ENCODE measurements at regions not wholly inside any gene's neighbourhood (a gene's known extent, or its start where the extent isn't known, plus 50 kb on each side); places are given as distances from the start of the nearest gene placed in this dataset.

- TF ChIP-seq, protein P1, sequence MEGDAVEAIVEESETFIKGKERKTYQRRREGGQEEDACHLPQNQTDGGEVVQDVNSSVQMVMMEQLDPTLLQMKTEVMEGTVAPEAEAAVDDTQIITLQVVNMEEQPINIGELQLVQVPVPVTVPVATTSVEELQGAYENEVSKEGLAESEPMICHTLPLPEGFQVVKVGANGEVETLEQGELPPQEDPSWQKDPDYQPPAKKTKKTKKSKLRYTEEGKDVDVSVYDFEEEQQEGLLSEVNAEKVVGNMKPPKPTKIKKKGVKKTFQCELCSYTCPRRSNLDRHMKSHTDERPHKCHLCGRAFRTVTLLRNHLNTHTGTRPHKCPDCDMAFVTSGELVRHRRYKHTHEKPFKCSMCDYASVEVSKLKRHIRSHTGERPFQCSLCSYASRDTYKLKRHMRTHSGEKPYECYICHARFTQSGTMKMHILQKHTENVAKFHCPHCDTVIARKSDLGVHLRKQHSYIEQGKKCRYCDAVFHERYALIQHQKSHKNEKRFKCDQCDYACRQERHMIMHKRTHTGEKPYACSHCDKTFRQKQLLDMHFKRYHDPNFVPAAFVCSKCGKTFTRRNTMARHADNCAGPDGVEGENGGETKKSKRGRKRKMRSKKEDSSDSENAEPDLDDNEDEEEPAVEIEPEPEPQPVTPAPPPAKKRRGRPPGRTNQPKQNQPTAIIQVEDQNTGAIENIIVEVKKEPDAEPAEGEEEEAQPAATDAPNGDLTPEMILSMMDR (IDR thresholded peaks at IDR 0.05; ENCODE audit: borderline replicate concordance, extremely low read depth, insufficient read depth): no peak
- intact Hi-C loops (cut with DNase I): no loop called here
- H3K4me3 ChIP-seq (ENCODE audit: low read length in 3 of 3): peak overlapping the region in 1 of 3 donors; percentile 26
- FAIRE-seq (no peak), DNase-seq (peak in 4 of 5 donors; percentile 37 to 55 (median 48))
- no peak overlapping the region for H3K9ac ChIP-seq (ENCODE audit: low read length in 3 of 3)
- H3K27me3 ChIP-seq (ENCODE audit: control insufficient read depth, insufficient read depth, low read length): no peaks in the 10 kb centered on the region
- H3K27ac ChIP-seq (ENCODE audit: low read depth in 2 of 2, low read length in 2 of 2): no peak overlapping the region
- H3K9me3 ChIP-seq (ENCODE audit: control insufficient read depth in 2 of 3, insufficient read depth in 1 of 3, low read length in 3 of 3): no peaks in the 10 kb centered on the region
- H3K36me3 ChIP-seq (ENCODE audit: control insufficient read depth in 2 of 3, insufficient read depth in 3 of 3, low read length in 3 of 3): no peaks in the 10 kb centered on the region
- H3K4me1 ChIP-seq (ENCODE audit: control insufficient read depth in 2 of 3, insufficient read depth in 2 of 3, low read depth in 1 of 3, low read length in 3 of 3): peaks cover 2 to 14% (median 5%) of the 10 kb centered on the region in 3 donors
Measured at GRCh38 chr2:226423498-226423960, 376.1 kb downstream of the IRS1 start.

DNA sequence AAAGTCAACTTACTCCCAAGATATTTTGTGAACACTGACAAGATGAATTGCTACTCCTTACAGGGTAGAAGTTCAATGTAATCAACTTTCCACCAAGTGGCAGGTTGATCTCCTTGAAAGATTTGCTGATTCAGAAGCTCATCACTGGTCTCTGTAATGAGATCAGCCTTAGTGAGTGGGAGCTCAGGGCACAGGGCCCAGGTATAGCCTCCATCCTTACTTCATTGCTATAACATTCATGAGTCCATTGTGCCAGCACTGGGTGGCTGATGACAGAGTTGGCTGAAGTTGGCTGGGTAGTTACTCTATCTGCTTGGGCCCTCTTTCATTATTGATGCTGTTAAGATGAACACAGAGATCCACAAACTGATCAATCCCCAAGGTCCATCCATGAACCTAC lies 379.0 kb downstream of the IRS1 start:
- no peaks in the 10 kb centered on the region for H3K9me3 ChIP-seq (ENCODE audit: control insufficient read depth in 2 of 3, insufficient read depth in 1 of 3, low read length in 3 of 3)
- peaks cover 0 to 14% (median 5%) of the 10 kb centered on the region in 3 donors for H3K4me1 ChIP-seq (ENCODE audit: control insufficient read depth in 2 of 3, insufficient read depth in 2 of 3, low read depth in 1 of 3, low read length in 3 of 3)
- H3K27ac ChIP-seq (ENCODE audit: low read depth in 2 of 2, low read length in 2 of 2): no peak overlapping the region
- intact Hi-C loops (cut with DNase I): no loop called here
- no peak overlapping the region for H3K9ac ChIP-seq (ENCODE audit: low read length in 3 of 3)
- H3K27me3 ChIP-seq (ENCODE audit: control insufficient read depth, insufficient read depth, low read length): no peaks in the 10 kb centered on the region
- no peak for FAIRE-seq
- no peak overlapping the region for H3K4me3 ChIP-seq (ENCODE audit: low read length in 3 of 3)
- no peaks in the 10 kb centered on the region for H3K36me3 ChIP-seq (ENCODE audit: control insufficient read depth in 2 of 3, insufficient read depth in 3 of 3, low read length in 3 of 3)
- peak in 1 of 5 donors; percentile 28 for DNase-seq
- TF ChIP-seq, protein P1 (IDR thresholded peaks at IDR 0.05; ENCODE audit: borderline replicate concordance, extremely low read depth, insufficient read depth): no peak

GRCh38 chr2:226418521-226418920 lies 381.1 kb downstream of the IRS1 start:
- no peak for FAIRE-seq
- TF ChIP-seq, protein P1 (IDR thresholded peaks at IDR 0.05; ENCODE audit: borderline replicate concordance, extremely low read depth, insufficient read depth): no peak

GRCh38 chr2:226414335-226414734 lies 385.3 kb downstream of the IRS1 start:
- H3K9ac ChIP-seq (ENCODE audit: low read length in 3 of 3): no peak overlapping the region
- no peaks in the 10 kb centered on the region for H3K4me1 ChIP-seq (ENCODE audit: control insufficient read depth in 2 of 3, insufficient read depth in 2 of 3, low read depth in 1 of 3, low read length in 3 of 3)
- intact Hi-C loops (cut with DNase I): no loop called here
- H3K9me3 ChIP-seq (ENCODE audit: control insufficient read depth in 2 of 3, insufficient read depth in 1 of 3, low read length in 3 of 3): no peaks in the 10 kb centered on the region
- TF ChIP-seq, protein P1 (IDR thresholded peaks at IDR 0.05; ENCODE audit: borderline replicate concordance, extremely low read depth, insufficient read depth): no peak
- H3K36me3 ChIP-seq (ENCODE audit: control insufficient read depth in 2 of 3, insufficient read depth in 3 of 3, low read length in 3 of 3): no peaks in the 10 kb centered on the region
- no peak overlapping the region for H3K4me3 ChIP-seq (ENCODE audit: low read length in 3 of 3)
- FAIRE-seq (no peak), DNase-seq (peak in 1 of 5 donors; percentile 41)
- H3K27me3 ChIP-seq (ENCODE audit: control insufficient read depth, insufficient read depth, low read length): no peaks in the 10 kb centered on the region
- H3K27ac ChIP-seq (ENCODE audit: low read depth in 2 of 2, low read length in 2 of 2): no peak overlapping the region

More at GRCh38 chr2:226418521-226418920, 381.1 kb downstream of the IRS1 start:
- Histone ChIP-seq H3K9me3 (ENCODE audit: control insufficient read depth in 2 of 3, insufficient read depth in 1 of 3, low read length in 3 of 3) (no peaks in the 10 kb centered on the region), H3K4me1 (ENCODE audit: control insufficient read depth in 2 of 3, insufficient read depth in 2 of 3, low read depth in 1 of 3, low read length in 3 of 3) (peaks cover 0 to 1% (median 0%) of the 10 kb centered on the region in 3 donors), H3K27ac (ENCODE audit: low read depth in 2 of 2, low read length in 2 of 2) (no peak overlapping the region), H3K4me3 (ENCODE audit: low read length in 3 of 3) (no peak overlapping the region), H3K36me3 (ENCODE audit: control insufficient read depth in 2 of 3, insufficient read depth in 3 of 3, low read length in 3 of 3) (no peaks in the 10 kb centered on the region), H3K27me3 (ENCODE audit: control insufficient read depth, insufficient read depth, low read length) (no peaks in the 10 kb centered on the region), H3K9ac (ENCODE audit: low read length in 3 of 3) (no peak overlapping the region)
- intact Hi-C loops (cut with DNase I): no loop called here
- DNase-seq: no peak
